ENCODE measurements at regions not wholly inside any gene's neighbourhood (a gene's known extent, or its start where the extent isn't known, plus 50 kb on each side); places are given as distances from the start of the nearest gene placed in this dataset.

GRCh38 chr6:20349225-20349624 is 52.5 kb upstream of the E2F3 start:
- DNase-seq (ENCODE audit: low read depth, low spot score): no peak
- TF ChIP-seq CTCF (IDR thresholded peaks at IDR 0.05; ENCODE audit: low read depth, low read length): no peak
- in situ Hi-C loops (cut with HindIII; ENCODE audit: low sequenced_read_pairs): no loop called here
- H3K4me3 ChIP-seq (ENCODE audit: low read depth, low read length): no peak overlapping the region

GRCh38 chr6:20350215-20350614 is 51.5 kb upstream of the E2F3 start:
- in situ Hi-C loops (cut with HindIII; ENCODE audit: low sequenced_read_pairs): no loop called here
- DNase-seq (ENCODE audit: low read depth, low spot score): no peak
- TF ChIP-seq CTCF (IDR thresholded peaks at IDR 0.05; ENCODE audit: low read depth, low read length): no peak
- H3K4me3 ChIP-seq (ENCODE audit: low read depth, low read length): no peak overlapping the region

- H3K4me3 ChIP-seq (ENCODE audit: low read depth, low read length): no peak overlapping the region
- in situ Hi-C loops (cut with HindIII; ENCODE audit: low sequenced_read_pairs): no loop called here
- TF ChIP-seq CTCF (IDR thresholded peaks at IDR 0.05; ENCODE audit: low read depth, low read length): no peak
- DNase-seq (ENCODE audit: low read depth, low spot score): no peak
Observed at GRCh38 chr6:20351534-20351933, 50.1 kb upstream of the E2F3 start.
